NB4 (cell line): ENCODE measurements at regions not wholly inside any gene's neighbourhood (a gene's known extent, or its start where the extent isn't known, plus 50 kb on each side); places are given as distances from the start of the nearest gene placed in this dataset.

Experiments
- DNase-seq: peaks from one replicate; pipeline ENCODE4 v3.0.0; 2010; ENCODE audit warnings: low read depth
- H3K4me3 ChIP-seq: one replicate; pipeline ENCODE4 v1.5.1; 2011; ENCODE audit warnings: mild to moderate bottlenecking, low read depth, low read length, moderate library complexity
- CTCF ChIP-seq: IDR thresholded peaks from one replicate; pipeline ENCODE4 v1.5.1; 2012; ENCODE audit warnings: low read depth, low read length
- MAX ChIP-seq: IDR thresholded peaks from 2 replicates; pipeline ENCODE4 v1.6.1; 2011; ENCODE audit warnings: low read depth, low read length
- MYC ChIP-seq: IDR thresholded peaks from 2 replicates; pipeline ENCODE4 v1.6.1; 2011; ENCODE audit warnings: low read depth, low read length
- POLR2A ChIP-seq: IDR thresholded peaks from 2 replicates; pipeline ENCODE4 v1.6.1; 2011; ENCODE audit warnings: mild to moderate bottlenecking; ENCODE audit not compliant: insufficient read length; ENCODE audit errors: extremely low read depth

- no peak overlapping the region for H3K4me3 ChIP-seq
- no peak for TF ChIP-seq CTCF
- TF ChIP-seq MYC, result no peak
- TF ChIP-seq POLR2A, result no peak
- no peak for TF ChIP-seq MAX
- DNase-seq, result no peak
Measured at GRCh38 chr2:146801886-146802285, 1042.9 kb upstream of the ACVR2A start.

GRCh38 chr2:146786396-146786795, 1058.4 kb upstream of the ACVR2A start:
- H3K4me3 ChIP-seq, result no peak overlapping the region
- TF ChIP-seq MAX (no peak), MYC (no peak), POLR2A (no peak), CTCF (no peak)
- no peak for DNase-seq

GRCh38 chr2:146785101-146785500, 1059.7 kb upstream of the ACVR2A start:
- no peak overlapping the region for H3K4me3 ChIP-seq
- TF ChIP-seq POLR2A, result no peak
- no peak for TF ChIP-seq CTCF
- TF ChIP-seq MYC, result no peak
- TF ChIP-seq MAX, result no peak
- DNase-seq, result no peak

- TF ChIP-seq CTCF (no peak), POLR2A (no peak), MYC (no peak), MAX (no peak)
- H3K4me3 ChIP-seq, result no peak overlapping the region
- no peak for DNase-seq
Measured at GRCh38 chr2:146784602-146785001, 1060.2 kb upstream of the ACVR2A start.

GRCh38 chr2:146777181-146777580, 1067.6 kb upstream of the ACVR2A start:
- TF ChIP-seq MAX, result no peak
- no peak for TF ChIP-seq CTCF
- no peak for TF ChIP-seq MYC
- no peak for TF ChIP-seq POLR2A
- no peak for DNase-seq
- H3K4me3 ChIP-seq, result no peak overlapping the region

- no peak for DNase-seq
- TF ChIP-seq POLR2A, result no peak
- TF ChIP-seq CTCF, result no peak
- H3K4me3 ChIP-seq, result no peak overlapping the region
Measured at GRCh38 chr2:146776596-146776995, 1068.2 kb upstream of the ACVR2A start.
